ENCODE measurements at regions not wholly inside any gene's neighbourhood (a gene's known extent, or its start where the extent isn't known, plus 50 kb on each side); places are given as distances from the start of the nearest gene placed in this dataset.

DNA sequence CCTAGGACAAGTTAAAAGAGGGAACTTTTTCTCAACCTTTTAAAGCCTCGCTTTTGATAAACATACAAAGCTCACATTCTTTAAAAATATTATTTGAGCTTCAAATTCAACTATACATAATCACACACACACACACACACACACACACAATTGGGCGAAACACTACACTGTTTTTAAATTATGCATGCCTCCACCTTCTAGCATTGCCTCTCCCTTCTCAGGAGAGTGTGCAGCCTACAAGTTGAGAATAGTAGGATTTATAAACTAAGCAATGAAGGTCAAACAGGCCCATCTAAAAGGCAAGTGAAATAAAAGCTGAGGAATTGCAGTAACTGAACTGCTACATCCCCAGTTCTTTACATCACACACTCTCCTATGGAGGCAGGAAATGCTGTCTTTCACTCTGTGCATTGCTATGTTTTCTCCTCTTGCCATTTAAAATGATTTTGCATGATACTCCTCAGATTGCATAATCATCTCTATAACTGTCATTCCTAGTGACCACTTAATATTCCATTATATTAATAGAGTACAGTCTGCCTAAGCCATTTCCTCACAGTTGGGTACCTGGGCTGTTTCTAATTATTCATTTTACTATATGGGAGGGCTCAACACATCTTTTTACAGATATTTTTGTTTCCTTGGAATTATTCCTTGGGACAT lies 92.5 kb upstream of the KCNE2 start:
- no peaks in the 10 kb centered on the region for H3K9me3 ChIP-seq (ENCODE audit: severe bottlenecking)
- peaks cover 99% of the 10 kb centered on the region for H3K27me3 ChIP-seq (ENCODE audit: insufficient read depth, low read depth, severe bottlenecking)
- no peak overlapping the region for H3K27ac ChIP-seq
- DNase-seq = no peak
- TF ChIP-seq, protein P1, sequence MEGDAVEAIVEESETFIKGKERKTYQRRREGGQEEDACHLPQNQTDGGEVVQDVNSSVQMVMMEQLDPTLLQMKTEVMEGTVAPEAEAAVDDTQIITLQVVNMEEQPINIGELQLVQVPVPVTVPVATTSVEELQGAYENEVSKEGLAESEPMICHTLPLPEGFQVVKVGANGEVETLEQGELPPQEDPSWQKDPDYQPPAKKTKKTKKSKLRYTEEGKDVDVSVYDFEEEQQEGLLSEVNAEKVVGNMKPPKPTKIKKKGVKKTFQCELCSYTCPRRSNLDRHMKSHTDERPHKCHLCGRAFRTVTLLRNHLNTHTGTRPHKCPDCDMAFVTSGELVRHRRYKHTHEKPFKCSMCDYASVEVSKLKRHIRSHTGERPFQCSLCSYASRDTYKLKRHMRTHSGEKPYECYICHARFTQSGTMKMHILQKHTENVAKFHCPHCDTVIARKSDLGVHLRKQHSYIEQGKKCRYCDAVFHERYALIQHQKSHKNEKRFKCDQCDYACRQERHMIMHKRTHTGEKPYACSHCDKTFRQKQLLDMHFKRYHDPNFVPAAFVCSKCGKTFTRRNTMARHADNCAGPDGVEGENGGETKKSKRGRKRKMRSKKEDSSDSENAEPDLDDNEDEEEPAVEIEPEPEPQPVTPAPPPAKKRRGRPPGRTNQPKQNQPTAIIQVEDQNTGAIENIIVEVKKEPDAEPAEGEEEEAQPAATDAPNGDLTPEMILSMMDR (IDR thresholded peaks at IDR 0.05; ENCODE audit: low read depth, low read length) = no peak
- no peaks in the 10 kb centered on the region for H3K36me3 ChIP-seq
- H3K4me3 ChIP-seq (ENCODE audit: low read depth, low read length) = no peak overlapping the region

DNA sequence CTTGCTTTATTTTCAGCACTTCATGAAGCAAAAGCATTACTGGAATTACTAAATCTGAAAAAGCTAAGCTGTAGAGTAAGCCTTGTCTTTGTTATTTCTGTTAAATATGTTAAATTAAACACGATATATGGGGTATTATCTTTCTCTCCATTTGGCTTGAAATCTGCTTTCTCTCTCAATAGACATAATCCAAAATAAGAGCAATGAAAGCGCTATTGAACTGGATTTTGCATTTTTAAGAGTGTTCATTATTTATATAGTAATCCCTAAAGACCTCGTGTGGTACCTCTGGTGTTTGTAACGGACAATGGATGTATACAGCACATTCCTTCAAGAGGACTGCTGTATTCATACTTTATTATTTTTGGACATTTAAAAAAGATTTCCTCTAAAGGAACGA lies 91.5 kb upstream of the KCNE2 start:
- peaks cover 99% of the 10 kb centered on the region for H3K27me3 ChIP-seq (ENCODE audit: insufficient read depth, low read depth, severe bottlenecking)
- TF ChIP-seq, protein P1 (IDR thresholded peaks at IDR 0.05; ENCODE audit: low read depth, low read length) = no peak
- no peak overlapping the region for H3K4me3 ChIP-seq (ENCODE audit: low read depth, low read length)
- DNase-seq = no peak
- H3K9me3 ChIP-seq (ENCODE audit: severe bottlenecking) = no peaks in the 10 kb centered on the region
- no peaks in the 10 kb centered on the region for H3K36me3 ChIP-seq
- H3K27ac ChIP-seq = no peak overlapping the region

DNA sequence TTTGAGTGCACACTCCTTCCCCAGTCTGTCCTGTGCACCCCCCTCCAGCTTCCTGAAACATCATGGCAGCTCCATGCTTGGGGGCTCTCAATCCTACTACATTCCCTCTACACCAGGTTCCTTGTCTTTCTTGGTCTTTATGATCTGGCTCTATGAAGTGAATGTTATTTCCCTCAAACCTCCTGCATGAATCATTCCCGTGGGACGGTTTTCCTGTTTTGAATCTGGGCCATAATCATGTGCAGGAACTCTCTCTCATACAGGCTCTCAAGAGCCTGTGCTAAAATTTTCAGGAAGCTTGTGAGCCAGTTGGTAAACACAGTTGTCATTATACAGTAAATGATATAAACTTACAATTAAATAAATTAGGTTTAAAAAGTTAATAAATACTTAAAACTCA lies 89.8 kb upstream of the KCNE2 start:
- no peak overlapping the region for H3K27ac ChIP-seq
- H3K9me3 ChIP-seq (ENCODE audit: severe bottlenecking) = no peaks in the 10 kb centered on the region
- no peak overlapping the region for H3K4me3 ChIP-seq (ENCODE audit: low read depth, low read length)
- DNase-seq = no peak
- H3K36me3 ChIP-seq = no peaks in the 10 kb centered on the region
- peaks cover 100% of the 10 kb centered on the region for H3K27me3 ChIP-seq (ENCODE audit: insufficient read depth, low read depth, severe bottlenecking)
- TF ChIP-seq, protein P1 (IDR thresholded peaks at IDR 0.05; ENCODE audit: low read depth, low read length) = no peak

DNA sequence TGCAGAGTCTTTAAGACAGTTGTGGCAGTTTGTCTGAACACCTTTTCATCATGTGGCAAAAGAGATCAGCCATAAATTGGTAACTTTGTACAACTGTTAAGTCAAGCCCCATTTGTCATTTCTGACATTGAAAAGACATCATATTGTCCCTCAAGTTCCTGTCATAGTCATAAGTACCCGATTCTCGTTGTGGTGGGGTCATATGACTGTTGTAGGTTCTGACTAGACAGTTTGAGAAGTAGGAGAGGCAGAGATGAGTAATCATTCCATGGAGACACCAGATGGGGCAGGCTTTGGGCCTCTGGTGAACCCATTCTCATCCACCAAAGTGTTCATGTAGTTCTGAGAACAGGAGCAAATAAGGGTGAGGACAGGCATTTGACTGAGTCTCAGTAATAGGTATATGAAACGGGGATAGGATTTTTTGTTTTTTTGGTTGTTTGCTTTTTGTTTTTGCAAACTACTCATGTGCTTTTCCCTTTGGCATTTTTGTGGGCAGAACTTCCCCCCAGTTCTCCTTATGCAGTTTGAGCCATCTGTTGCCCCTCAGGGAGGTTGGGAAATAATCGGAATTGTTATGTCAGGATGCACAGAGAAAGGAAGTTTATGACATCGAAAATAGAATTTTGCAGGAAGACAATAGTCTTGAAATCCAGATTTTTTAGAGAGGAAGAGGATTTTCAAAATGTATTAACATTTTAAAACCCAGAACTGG lies 86.9 kb upstream of the KCNE2 start:
- no peak overlapping the region for H3K4me3 ChIP-seq (ENCODE audit: low read depth, low read length)
- no peaks in the 10 kb centered on the region for H3K9me3 ChIP-seq (ENCODE audit: severe bottlenecking)
- peaks cover 100% of the 10 kb centered on the region for H3K27me3 ChIP-seq (ENCODE audit: insufficient read depth, low read depth, severe bottlenecking)
- H3K36me3 ChIP-seq = no peaks in the 10 kb centered on the region
- TF ChIP-seq, protein P1 (IDR thresholded peaks at IDR 0.05; ENCODE audit: low read depth, low read length) = no peak
- no peak overlapping the region for H3K27ac ChIP-seq
- DNase-seq = no peak

DNA sequence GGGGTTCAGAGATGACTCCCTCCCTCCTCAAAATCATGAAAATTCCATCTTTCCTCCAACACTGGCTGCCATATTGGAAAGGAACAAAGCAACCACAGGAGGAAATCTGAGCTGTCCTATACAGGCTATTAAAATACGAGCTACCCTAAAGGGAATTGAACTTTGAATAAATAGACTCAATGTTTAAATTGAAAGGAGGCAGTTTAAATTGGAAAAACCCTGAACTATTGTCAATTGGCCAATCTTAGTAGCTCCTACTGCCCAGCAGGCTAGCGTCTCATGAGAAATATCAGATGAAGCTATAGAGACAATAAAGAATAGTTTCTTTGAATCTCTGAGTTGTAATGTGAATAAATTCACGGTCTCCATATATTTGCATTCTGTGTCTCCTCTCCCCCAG lies 85.4 kb upstream of the KCNE2 start:
- TF ChIP-seq, protein P1 (IDR thresholded peaks at IDR 0.05; ENCODE audit: low read depth, low read length) = no peak
- H3K4me3 ChIP-seq (ENCODE audit: low read depth, low read length) = no peak overlapping the region
- DNase-seq = no peak

More for the DNA sequence above, 85.4 kb upstream of the KCNE2 start:
- Histone ChIP-seq H3K36me3 (no peaks in the 10 kb centered on the region), H3K9me3 (ENCODE audit: severe bottlenecking) (peaks cover 2% of the 10 kb centered on the region), H3K27ac (no peak overlapping the region), H3K27me3 (ENCODE audit: insufficient read depth, low read depth, severe bottlenecking) (peaks cover 100% of the 10 kb centered on the region)
